Endothelial cell of umbilical vein (primary cell): ENCODE measurements at regions not wholly inside any gene's neighbourhood (a gene's known extent, or its start where the extent isn't known, plus 50 kb on each side); places are given as distances from the start of the nearest gene placed in this dataset.
A peak's percentile ranks its signal among the peaks of the same experiment; 100 is the strongest.

ENCODE experiments used
- BruUV-seq: library from RNA; stranded (reverse); fragments of 400-500 nt; replicated peaks from 2 replicates; lab custom pipeline; 2021; lab: Mats Ljungman, UMichigan
- CTCF ChIA-PET: fragments of 300-600, 350-600 bp; sonication (Branson Sonifier 250); formaldehyde crosslinking; loops from one replicate; lab custom pipeline; 2021; ENCODE audit warnings: antibody characterized with exemption, inconsistent platforms; lab: Charles Lee
- POLR2A ChIA-PET: fragments of 300-600, 350-600 bp; sonication (Branson Sonifier 250); formaldehyde crosslinking; loops from one replicate; lab custom pipeline; 2021; ENCODE audit warnings: antibody characterized with exemption, inconsistent platforms; lab: Charles Lee
- DNase-seq: peaks from one replicate; pipeline ENCODE4 v3.0.0-alpha.2; 2011; ENCODE audit warnings: low read depth, low spot score
- FAIRE-seq: peaks from 2 replicates; lab custom pipeline; 2011; peaks lifted over from hg19 to GRCh38; lab: Jason Lieb, UNC
- H2AFZ ChIP-seq: 2 replicates; pipeline ENCODE4 v1.6.0; 2012; ENCODE audit warnings: low read depth, low read length, control low read depth, inconsistent platforms
- H3K27ac ChIP-seq: 2 replicates; pipeline ENCODE4 v1.5.1; 2011; ENCODE audit warnings: low read depth, mild to moderate bottlenecking, control low read depth, low read length, moderate library complexity; ENCODE audit not compliant: insufficient read depth
- H3K27me3 ChIP-seq, 2 experiments: 2 replicates each; pipeline versions ENCODE4 v1.6.0 to v1.6.1; 2011; ENCODE audit warnings: low read length in 2 of 2, mixed read lengths in 1 of 2; ENCODE audit not compliant: control insufficient read depth in 2 of 2, insufficient read depth in 2 of 2
- H3K36me3 ChIP-seq, 2 experiments: 2 replicates in 1 of 2; 3 replicates in 1 of 2; pipeline ENCODE4 v1.5.1; 2011; ENCODE audit warnings: low read length in 2 of 2, mild to moderate bottlenecking in 1 of 2, moderate library complexity in 1 of 2; ENCODE audit not compliant: control insufficient read depth in 2 of 2, insufficient read depth in 2 of 2; ENCODE audit errors: extremely low read depth in 1 of 2
- H3K4me1 ChIP-seq: 3 replicates; pipeline ENCODE4 v1.5.1; 2011; ENCODE audit warnings: mild to moderate bottlenecking, low read length; ENCODE audit not compliant: control insufficient read depth, insufficient read depth; ENCODE audit errors: extremely low read depth
- H3K4me2 ChIP-seq: 2 replicates; pipeline ENCODE4 v1.6.1; 2011; ENCODE audit warnings: low read length, control low read depth, mixed read lengths; ENCODE audit not compliant: insufficient read depth
- H3K4me3 ChIP-seq, 3 experiments: fragments of 200-600 bp in 1 of 3; sonication (generic), shearing (Covaris generic) in 1 of 3; replicated peaks in 1 of 3; 2 replicates each; pipeline ENCODE4 v1.5.1; 2011 to 2016; ENCODE audit warnings: control low read depth in 3 of 3, low read length in 3 of 3, mild to moderate bottlenecking in 2 of 3, inconsistent platforms in 1 of 3, low read depth in 1 of 3, moderate library complexity in 1 of 3; ENCODE audit not compliant: insufficient read depth in 1 of 3
- H3K79me2 ChIP-seq: 2 replicates; pipeline ENCODE4 v1.6.0; 2012; ENCODE audit warnings: low read length, inconsistent platforms; ENCODE audit not compliant: control insufficient read depth, insufficient read depth
- H3K9ac ChIP-seq: replicated peaks from 2 replicates; pipeline ENCODE3; 2011; ENCODE audit warnings: low read length, control low read depth; ENCODE audit not compliant: insufficient read depth; ENCODE audit errors: extremely low read depth
- H3K9me1 ChIP-seq: replicated peaks from 3 replicates; pipeline ENCODE4 v1.6.0; 2011; ENCODE audit warnings: mild to moderate bottlenecking, low read length; ENCODE audit not compliant: control insufficient read depth, insufficient read depth; ENCODE audit errors: extremely low read depth
- H3K9me3 ChIP-seq: replicated peaks from 2 replicates; pipeline ENCODE4 v1.5.1; 2012; ENCODE audit warnings: low read length, inconsistent platforms; ENCODE audit not compliant: control insufficient read depth, insufficient read depth
- H4K20me1 ChIP-seq: replicated peaks from 2 replicates; pipeline ENCODE3; 2011; ENCODE audit warnings: mild to moderate bottlenecking, low read length; ENCODE audit not compliant: control insufficient read depth, insufficient read depth; ENCODE audit errors: extremely low read depth
- CTCF ChIP-seq, 2 donors: IDR thresholded peaks; 1 replicate in 1 of 2; 2 replicates in 1 of 2; pipeline ENCODE4 v1.5.1; 2011; ENCODE audit warnings: low read length in 2 of 2, mild to moderate bottlenecking in 2 of 2, moderate library complexity in 2 of 2, control low read depth in 1 of 2, inconsistent platforms in 1 of 2, low read depth in 1 of 2; ENCODE audit not compliant: insufficient read depth in 1 of 2; ENCODE audit errors: extremely low read depth in 1 of 2
- EZH2 ChIP-seq: IDR thresholded peaks from 2 replicates; pipeline ENCODE4 v1.6.1; 2012; ENCODE audit warnings: borderline replicate concordance, low read depth, mild to moderate bottlenecking, moderate library complexity, low read length, inconsistent platforms; ENCODE audit not compliant: severe bottlenecking
- FOS ChIP-seq: IDR thresholded peaks from 2 replicates; pipeline ENCODE4 v1.6.1; 2011; ENCODE audit warnings: mild to moderate bottlenecking, low read length, moderate library complexity, borderline replicate concordance; ENCODE audit not compliant: insufficient read depth
- GATA2 ChIP-seq: IDR thresholded peaks from 2 replicates; pipeline ENCODE4 v1.7.0; 2011; ENCODE audit warnings: low read depth, mild to moderate bottlenecking, moderate library complexity, mixed read lengths, low read length; ENCODE audit not compliant: insufficient read length, insufficient read depth
- JUN ChIP-seq: IDR thresholded peaks from 2 replicates; pipeline ENCODE4 v1.6.1; 2011; ENCODE audit warnings: borderline replicate concordance, low read depth; ENCODE audit not compliant: insufficient read length, insufficient read depth
- MYC ChIP-seq: IDR thresholded peaks from one replicate; pipeline ENCODE4 v1.6.1; 2011; ENCODE audit warnings: mild to moderate bottlenecking, low read depth, low read length
- POLR2A ChIP-seq: IDR thresholded peaks from 2 replicates; pipeline ENCODE4 v1.6.1; 2012; ENCODE audit warnings: low read depth, mild to moderate bottlenecking, control low read depth, low read length
- POLR2AphosphoS5 ChIP-seq: IDR thresholded peaks from 2 replicates; pipeline ENCODE4 v1.6.1; 2012; ENCODE audit warnings: low read depth, mild to moderate bottlenecking, control low read depth, low read length, moderate library complexity; ENCODE audit not compliant: insufficient read depth
- dilution Hi-C: fragments of 300-500 bp; cut with MboI; formaldehyde crosslinking; loops from one replicate; pipeline ENCODE4 v1.15.0; 2019; ENCODE audit warnings: low sequenced_read_pairs; ENCODE audit not compliant: extremely low pct_ligation_motif_present
- intact Hi-C: fragments of 100-400 bp; cut with micrococcal nuclease; formaldehyde crosslinking; loops from one replicate; pipeline ENCODE4 v1.10.0; 2022
- TF ChIP-seq, protein P1 (sequence below): IDR thresholded peaks from 2 replicates; pipeline ENCODE4 v1.6.1; 2011; ENCODE audit not compliant: insufficient read depth, insufficient read length

GRCh38 chrX:87402256-87402655 is 115.3 kb upstream of the KLHL4 start:
- dilution Hi-C loops = no loop called here
- H3K9ac ChIP-seq = no peak overlapping the region
- H3K27me3 ChIP-seq = no peaks in the 10 kb centered on the region
- no peaks in the 10 kb centered on the region for H3K79me2 ChIP-seq
- intact Hi-C loops = no loop called here
- no peak overlapping the region for H3K4me2 ChIP-seq
- H3K9me3 ChIP-seq = no peaks in the 10 kb centered on the region
- no TSS peak for BruUV-seq
- H3K4me3 ChIP-seq = no peak overlapping the region
- TF ChIP-seq POLR2AphosphoS5 = no peak
- no peak for TF ChIP-seq MYC
- no peak for TF ChIP-seq JUN
- no peaks in the 10 kb centered on the region for H3K9me1 ChIP-seq
- H3K27ac ChIP-seq = no peak overlapping the region
- ChIA-PET POLR2A (no interaction called here), CTCF (no interaction called here)
- H2AFZ ChIP-seq = no peak overlapping the region
- H3K36me3 ChIP-seq = no peaks in the 10 kb centered on the region
- peak; percentile 57 for FAIRE-seq
- no peaks in the 10 kb centered on the region for H4K20me1 ChIP-seq
- peaks cover 7% of the 10 kb centered on the region for H3K4me1 ChIP-seq
- DNase-seq = no peak

- Histone ChIP-seq H3K9me1 (no peaks in the 10 kb centered on the region), H3K9ac (no peak overlapping the region), H3K4me3 (no peak overlapping the region), H3K27ac (no peak overlapping the region), H3K4me1 (peaks cover 7% of the 10 kb centered on the region), H3K36me3 (no peaks in the 10 kb centered on the region), H3K4me2 (no peak overlapping the region), H3K9me3 (no peaks in the 10 kb centered on the region), H3K27me3 (no peaks in the 10 kb centered on the region), H2AFZ (no peak overlapping the region), H4K20me1 (no peaks in the 10 kb centered on the region), H3K79me2 (no peaks in the 10 kb centered on the region)
- intact Hi-C loops (no loop called here), dilution Hi-C loops (no loop called here)
- TF ChIP-seq POLR2A = no peak
- no peak for TF ChIP-seq JUN
- no peak for TF ChIP-seq GATA2
- no peak for TF ChIP-seq POLR2AphosphoS5
- TF ChIP-seq MYC = no peak
- no peak for TF ChIP-seq CTCF (IDR thresholded peaks at IDR 0.05; ENCODE audit: extremely low read depth in 1 of 2, insufficient read depth in 1 of 2, low read depth in 1 of 2, low read length in 2 of 2)
- TF ChIP-seq, protein P1, sequence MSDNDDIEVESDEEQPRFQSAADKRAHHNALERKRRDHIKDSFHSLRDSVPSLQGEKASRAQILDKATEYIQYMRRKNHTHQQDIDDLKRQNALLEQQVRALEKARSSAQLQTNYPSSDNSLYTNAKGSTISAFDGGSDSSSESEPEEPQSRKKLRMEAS = no peak
- TF ChIP-seq EZH2 = no peak
- TF ChIP-seq FOS = no peak
- DNase-seq (peak; percentile 61), FAIRE-seq (no peak)
- CTCF ChIA-PET = no interaction called here
- POLR2A ChIA-PET = no interaction called here
- BruUV-seq = no TSS peak
Observed at GRCh38 chrX:87403551-87403950, 114.1 kb upstream of the KLHL4 start.
